Naive thymus-derived CD8-positive, alpha-beta T cell (primary cell): ENCODE measurements at regions not wholly inside any gene's neighbourhood (a gene's known extent, or its start where the extent isn't known, plus 50 kb on each side); places are given as distances from the start of the nearest gene placed in this dataset.

Experiments used
- ATAC-seq, 2 donors: fragments of 150-1000 bp; cut with Tn5 transposase in 1 of 2; sonication (Bioruptor Pico), chemical (Tn5 transposase) in 1 of 2; 1 replicate in 1 of 2; 2 replicates in 1 of 2; pipeline ENCODE4 v1.10.0; 2021; ENCODE audit warnings: mild to moderate bottlenecking in 2 of 2, moderate library complexity in 2 of 2
- POLR2A ChIA-PET: fragments of 350-600 bp; sonication (Branson Sonifier 250); formaldehyde crosslinking; loops from one replicate; lab custom pipeline; 2021; ENCODE audit warnings: antibody characterized with exemption; lab: Charles Lee
- DNase-seq, 10 donors: peaks; one replicate each; pipeline versions ENCODE4 v3.0.0 to v3.0.0-alpha.2; 2020 to 2022
- H3K27ac Mint-ChIP-seq, 10 donors: one replicate each; pipeline ENCODE4 v1.8.0; 2020 to 2022; ENCODE audit warnings: mild to moderate bottlenecking in 10 of 10, mixed read lengths in 10 of 10, moderate library complexity in 4 of 10, inconsistent platforms in 1 of 10
- H3K27me3 Mint-ChIP-seq, 5 donors: one replicate each; pipeline ENCODE4 v1.8.0; 2021 to 2022; ENCODE audit warnings: mixed read lengths in 5 of 5
- H3K36me3 Mint-ChIP-seq, 3 donors: one replicate each; pipeline ENCODE4 v1.8.0; 2020 to 2022; ENCODE audit warnings: mixed read lengths in 3 of 3, mild to moderate bottlenecking in 2 of 3, inconsistent platforms in 1 of 3
- H3K4me1 Mint-ChIP-seq, 4 donors: one replicate each; pipeline ENCODE4 v1.8.0; 2021 to 2022; ENCODE audit warnings: mixed read lengths in 4 of 4
- H3K4me3 Mint-ChIP-seq, 10 donors: one replicate each; pipeline ENCODE4 v1.8.0; 2020 to 2022; ENCODE audit warnings: mild to moderate bottlenecking in 10 of 10, mixed read lengths in 10 of 10, moderate library complexity in 6 of 10, inconsistent platforms in 1 of 10
- H3K9me3 Mint-ChIP-seq, 9 donors: one replicate each; pipeline ENCODE4 v1.8.0; 2020 to 2022; ENCODE audit warnings: mixed read lengths in 9 of 9, mild to moderate bottlenecking in 3 of 9, inconsistent platforms in 1 of 9, moderate library complexity in 1 of 9
- microRNA-seq: library from miRNA; unstranded; fragments of <30 nt; microRNA quantifications from one replicate; pipeline ENCODE4 v1.2.0, GENCODE V29; 2022; ENCODE audit warnings: borderline microRNAs expressed

GRCh38 chrX:150298841-150299551, 64.1 kb upstream of the MAMLD1 start:
- no peaks in the 10 kb centered on the region for H3K27me3 Mint-ChIP-seq
- no peak overlapping the region for H3K4me3 Mint-ChIP-seq
- POLR2A ChIA-PET: no interaction called here

GRCh38 chrX:150299579-150299978, 63.5 kb upstream of the MAMLD1 start:
- H3K27me3 Mint-ChIP-seq: no peaks in the 10 kb centered on the region
- no peak for DNase-seq
- H3K9me3 Mint-ChIP-seq: no peaks in the 10 kb centered on the region
- no peaks in the 10 kb centered on the region for H3K36me3 Mint-ChIP-seq
- ATAC-seq: no peak
- POLR2A ChIA-PET: no interaction called here
- no peak overlapping the region for H3K27ac Mint-ChIP-seq
- H3K4me1 Mint-ChIP-seq: no peaks in the 10 kb centered on the region
- no peak overlapping the region for H3K4me3 Mint-ChIP-seq

More at GRCh38 chrX:150298841-150299551, 64.1 kb upstream of the MAMLD1 start:
- H3K36me3 Mint-ChIP-seq: no peaks in the 10 kb centered on the region
- no peaks in the 10 kb centered on the region for H3K9me3 Mint-ChIP-seq
- H3K27ac Mint-ChIP-seq: no peak overlapping the region
- ATAC-seq: no peak
- H3K4me1 Mint-ChIP-seq: no peaks in the 10 kb centered on the region
- no peak for DNase-seq

GRCh38 chrX:150303386-150304097, 59.6 kb upstream of the MAMLD1 start:
- Mint-ChIP-seq H3K4me3 (no peak overlapping the region), H3K27ac (no peak overlapping the region), H3K36me3 (no peaks in the 10 kb centered on the region), H3K4me1 (no peaks in the 10 kb centered on the region), H3K9me3 (no peaks in the 10 kb centered on the region), H3K27me3 (no peaks in the 10 kb centered on the region)
- DNase-seq (no peak), ATAC-seq (no peak)
- POLR2A ChIA-PET: no interaction called here

GRCh38 chrX:150306002-150306401, 57.1 kb upstream of the MAMLD1 start:
- no peaks in the 10 kb centered on the region for H3K27me3 Mint-ChIP-seq
- no peaks in the 10 kb centered on the region for H3K4me1 Mint-ChIP-seq
- H3K9me3 Mint-ChIP-seq: no peaks in the 10 kb centered on the region
- H3K4me3 Mint-ChIP-seq: no peak overlapping the region
- no peak overlapping the region for H3K27ac Mint-ChIP-seq
- no peak for ATAC-seq
- POLR2A ChIA-PET: no interaction called here
- no peaks in the 10 kb centered on the region for H3K36me3 Mint-ChIP-seq
- DNase-seq: no peak

GRCh38 chrX:150308041-150308440, 55.1 kb upstream of the MAMLD1 start:
- H3K27ac Mint-ChIP-seq: no peak overlapping the region
- H3K4me3 Mint-ChIP-seq: no peak overlapping the region
- H3K4me1 Mint-ChIP-seq: no peaks in the 10 kb centered on the region
- ATAC-seq (no peak), DNase-seq (no peak)
- no peaks in the 10 kb centered on the region for H3K36me3 Mint-ChIP-seq
- H3K9me3 Mint-ChIP-seq: no peaks in the 10 kb centered on the region
- no peaks in the 10 kb centered on the region for H3K27me3 Mint-ChIP-seq
- POLR2A ChIA-PET: no interaction called here

GRCh38 chrX:150308532-150309157, 54.5 kb upstream of the MAMLD1 start:
- H3K4me1 Mint-ChIP-seq: no peaks in the 10 kb centered on the region
- no peak for DNase-seq
- H3K4me3 Mint-ChIP-seq: no peak overlapping the region
- H3K9me3 Mint-ChIP-seq: no peaks in the 10 kb centered on the region
- ATAC-seq: no peak
- H3K27me3 Mint-ChIP-seq: no peaks in the 10 kb centered on the region
- POLR2A ChIA-PET: no interaction called here
- peak overlapping the region in 1 of 10 donors; percentile 45 for H3K27ac Mint-ChIP-seq
- H3K36me3 Mint-ChIP-seq: no peaks in the 10 kb centered on the region

- no peaks in the 10 kb centered on the region for H3K36me3 Mint-ChIP-seq
- no peaks in the 10 kb centered on the region for H3K4me1 Mint-ChIP-seq
- no peak overlapping the region for H3K27ac Mint-ChIP-seq
- ATAC-seq (no peak), DNase-seq (no peak)
- H3K4me3 Mint-ChIP-seq: no peak overlapping the region
- H3K9me3 Mint-ChIP-seq: no peaks in the 10 kb centered on the region
- POLR2A ChIA-PET: no interaction called here
- no peaks in the 10 kb centered on the region for H3K27me3 Mint-ChIP-seq
Measured at GRCh38 chrX:150310417-150310816, 52.7 kb upstream of the MAMLD1 start.

- no peaks in the 10 kb centered on the region for H3K27me3 Mint-ChIP-seq
- H3K4me1 Mint-ChIP-seq: no peaks in the 10 kb centered on the region
- no peak overlapping the region for H3K4me3 Mint-ChIP-seq
- DNase-seq (no peak), ATAC-seq (no peak)
- H3K27ac Mint-ChIP-seq: peak overlapping the region in 1 of 10 donors; percentile 20
- no peaks in the 10 kb centered on the region for H3K36me3 Mint-ChIP-seq
- POLR2A ChIA-PET: no interaction called here
- no peaks in the 10 kb centered on the region for H3K9me3 Mint-ChIP-seq
Measured at GRCh38 chrX:150310881-150311280, 52.2 kb upstream of the MAMLD1 start.

GRCh38 chrX:150312931-150313330, 50.2 kb upstream of the MAMLD1 start:
- no peak for DNase-seq
- H3K9me3 Mint-ChIP-seq: no peaks in the 10 kb centered on the region
- peaks cover 0 to 1% (median 0%) of the 10 kb centered on the region in 4 donors for H3K4me1 Mint-ChIP-seq
- H3K27me3 Mint-ChIP-seq: no peaks in the 10 kb centered on the region
- H3K4me3 Mint-ChIP-seq: no peak overlapping the region
- POLR2A ChIA-PET: no interaction called here
- H3K36me3 Mint-ChIP-seq: no peaks in the 10 kb centered on the region
- no peak for ATAC-seq
- H3K27ac Mint-ChIP-seq: no peak overlapping the region

Small RNA genes lying in the stretch of these regions (microRNA-seq; reads per million reads assigned to microRNA genes)
- gene MIR2114: 2.4 reads per million
